Transverse colon (tissue), 3 donors: ENCODE measurements at regions not wholly inside any gene's neighbourhood (a gene's known extent, or its start where the extent isn't known, plus 50 kb on each side); places are given as distances from the start of the nearest gene placed in this dataset.

Source experiments
- EP300 ChIP-seq: sonication (generic); formaldehyde crosslinking; IDR thresholded peaks from one replicate; pipeline ENCODE4 v1.6.1; 2017; ENCODE audit warnings: antibody characterized with exemption, low read depth
- POLR2A ChIP-seq: fragments of 450-650 bp; IDR thresholded peaks from one replicate; pipeline ENCODE4 v1.6.1; 2016; ENCODE audit warnings: antibody characterized with exemption, mild to moderate bottlenecking, moderate library complexity
- TF ChIP-seq, protein P1 (sequence below), 5 experiments: fragments of 200-600 bp in 3 of 5; fragments of 450-650 bp in 2 of 5; sonication (generic) in 3 of 5; IDR thresholded peaks; 1 replicate in 2 of 5; 2 replicates in 3 of 5; pipeline ENCODE4 v1.5.1; 2016 to 2017; ENCODE audit warnings: antibody characterized with exemption in 5 of 5, inconsistent platforms in 3 of 5, mild to moderate bottlenecking in 2 of 5, moderate library complexity in 1 of 5

DNA sequence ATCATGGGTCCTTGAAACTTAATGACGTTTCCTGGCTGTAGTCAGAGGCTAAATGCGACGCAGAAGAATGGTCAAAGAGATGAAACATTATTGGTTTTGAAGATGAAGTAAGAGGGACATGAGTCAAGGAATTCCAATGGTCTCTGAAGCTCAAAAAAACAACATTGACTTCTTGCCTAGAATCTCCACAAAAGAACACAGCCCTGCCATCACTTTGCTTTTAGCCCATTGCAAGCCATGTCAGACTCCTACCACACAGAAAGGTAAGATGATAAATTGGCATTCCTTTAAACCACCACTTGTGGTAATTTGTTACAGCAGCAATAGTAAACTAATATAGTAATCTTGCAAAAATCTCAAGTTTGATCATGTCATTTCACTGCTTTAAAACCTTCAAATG, 109.4 kb downstream of the TMEM26 start:
- TF ChIP-seq, protein P1, sequence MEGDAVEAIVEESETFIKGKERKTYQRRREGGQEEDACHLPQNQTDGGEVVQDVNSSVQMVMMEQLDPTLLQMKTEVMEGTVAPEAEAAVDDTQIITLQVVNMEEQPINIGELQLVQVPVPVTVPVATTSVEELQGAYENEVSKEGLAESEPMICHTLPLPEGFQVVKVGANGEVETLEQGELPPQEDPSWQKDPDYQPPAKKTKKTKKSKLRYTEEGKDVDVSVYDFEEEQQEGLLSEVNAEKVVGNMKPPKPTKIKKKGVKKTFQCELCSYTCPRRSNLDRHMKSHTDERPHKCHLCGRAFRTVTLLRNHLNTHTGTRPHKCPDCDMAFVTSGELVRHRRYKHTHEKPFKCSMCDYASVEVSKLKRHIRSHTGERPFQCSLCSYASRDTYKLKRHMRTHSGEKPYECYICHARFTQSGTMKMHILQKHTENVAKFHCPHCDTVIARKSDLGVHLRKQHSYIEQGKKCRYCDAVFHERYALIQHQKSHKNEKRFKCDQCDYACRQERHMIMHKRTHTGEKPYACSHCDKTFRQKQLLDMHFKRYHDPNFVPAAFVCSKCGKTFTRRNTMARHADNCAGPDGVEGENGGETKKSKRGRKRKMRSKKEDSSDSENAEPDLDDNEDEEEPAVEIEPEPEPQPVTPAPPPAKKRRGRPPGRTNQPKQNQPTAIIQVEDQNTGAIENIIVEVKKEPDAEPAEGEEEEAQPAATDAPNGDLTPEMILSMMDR (IDR thresholded peaks at IDR 0.05) = no peak
- no peak for TF ChIP-seq POLR2A
- TF ChIP-seq EP300 = no peak
